ENCODE measurements at regions not wholly inside any gene's neighbourhood (a gene's known extent, or its start where the extent isn't known, plus 50 kb on each side); places are given as distances from the start of the nearest gene placed in this dataset.
"Not testable (repeated sequence)": the region's sequence is repeated elsewhere in the genome, so short reads cannot be mapped to it uniquely, and the experiment has no call there.

- TF ChIP-seq EZH2phosphoT487 (IDR thresholded peaks at IDR 0.05; ENCODE audit: borderline replicate concordance, low read depth, low read length) (no peak), CTCF (conservative IDR thresholded peaks at IDR 0.05; ENCODE audit: low read length) (no peak)
- ChIA-PET POLR2A (no interaction called here), CTCF (ENCODE audit: unreplicated experiment) (no interaction called here)
- no peak overlapping the region for H2AFZ ChIP-seq (ENCODE audit: low read length)
- no peak overlapping the region for H3K4me2 ChIP-seq (ENCODE audit: low read length)
- H3K79me2 ChIP-seq (ENCODE audit: insufficient read depth, low read depth, low read length): no peaks in the 10 kb centered on the region
- no peaks in the 10 kb centered on the region for H3K9me3 ChIP-seq (ENCODE audit: low read length)
- no peak overlapping the region for H3K27ac ChIP-seq (ENCODE audit: low read depth, low read length, poor library complexity, severe bottlenecking)
- no peak overlapping the region for H3K4me3 ChIP-seq (ENCODE audit: low read depth, low read length, poor library complexity, severe bottlenecking)
- H3K4me1 ChIP-seq (ENCODE audit: insufficient read depth, low read length, poor library complexity, severe bottlenecking): no peaks in the 10 kb centered on the region
- no TSS peak for BruUV-seq (replicated peaks)
- DNase-seq (ENCODE audit: low spot score): no peak
- intact Hi-C loops (cut with micrococcal nuclease; ENCODE audit: unreplicated experiment): no loop called here
- H4K20me1 ChIP-seq (ENCODE audit: insufficient read depth, low read length): no peaks in the 10 kb centered on the region
- H3K9me2 ChIP-seq (ENCODE audit: insufficient read depth, low read length): no peaks in the 10 kb centered on the region
- H3K36me3 ChIP-seq (ENCODE audit: insufficient read depth, low read length): no peaks in the 10 kb centered on the region
These were observed 319.2 kb upstream of the API5 start for GRCh38 chr11:42992594-42992993.

- Histone ChIP-seq H3K9me3 (ENCODE audit: low read length) (no peaks in the 10 kb centered on the region), H3K27ac (ENCODE audit: low read depth, low read length, poor library complexity, severe bottlenecking) (no peak overlapping the region), H3K4me2 (ENCODE audit: low read length) (no peak overlapping the region), H3K9me2 (ENCODE audit: insufficient read depth, low read length) (no peaks in the 10 kb centered on the region), H3K4me1 (ENCODE audit: insufficient read depth, low read length, poor library complexity, severe bottlenecking) (no peaks in the 10 kb centered on the region), H3K4me3 (ENCODE audit: low read depth, low read length, poor library complexity, severe bottlenecking) (no peak overlapping the region), H3K36me3 (ENCODE audit: insufficient read depth, low read length) (no peaks in the 10 kb centered on the region), H2AFZ (ENCODE audit: low read length) (no peak overlapping the region), H3K79me2 (ENCODE audit: insufficient read depth, low read depth, low read length) (no peaks in the 10 kb centered on the region), H4K20me1 (ENCODE audit: insufficient read depth, low read length) (no peaks in the 10 kb centered on the region)
- intact Hi-C loops (cut with micrococcal nuclease; ENCODE audit: unreplicated experiment): no loop called here
- ChIA-PET CTCF (ENCODE audit: unreplicated experiment) (no interaction called here), POLR2A (interaction anchor here (0.5 kb wide), 1 partner anchor 143 kb away, joined by 5 read pairs; no protein-coding TSS in a partner anchor)
- no peak for DNase-seq (ENCODE audit: low spot score)
- no TSS peak for BruUV-seq (replicated peaks)
- TF ChIP-seq CTCF (conservative IDR thresholded peaks at IDR 0.05; ENCODE audit: low read length): no peak
- TF ChIP-seq EZH2phosphoT487 (IDR thresholded peaks at IDR 0.05; ENCODE audit: borderline replicate concordance, low read depth, low read length): no peak
These were observed 315.1 kb upstream of the API5 start for GRCh38 chr11:42996421-42997307.

GRCh38 chr11:43004879-43005278, 306.9 kb upstream of the API5 start:
- intact Hi-C loops (cut with micrococcal nuclease; ENCODE audit: unreplicated experiment); POLR2A ChIA-PET; BruUV-seq (replicated peaks); H3K27ac ChIP-seq (ENCODE audit: low read depth, low read length, poor library complexity, severe bottlenecking); CTCF ChIA-PET (ENCODE audit: unreplicated experiment); H3K4me2 ChIP-seq (ENCODE audit: low read length); H3K4me3 ChIP-seq (ENCODE audit: low read depth, low read length, poor library complexity, severe bottlenecking); H3K4me1 ChIP-seq (ENCODE audit: insufficient read depth, low read length, poor library complexity, severe bottlenecking); H4K20me1 ChIP-seq (ENCODE audit: insufficient read depth, low read length); H3K36me3 ChIP-seq (ENCODE audit: insufficient read depth, low read length); DNase-seq (ENCODE audit: low spot score); H3K9me2 ChIP-seq (ENCODE audit: insufficient read depth, low read length); H3K79me2 ChIP-seq (ENCODE audit: insufficient read depth, low read depth, low read length); H2AFZ ChIP-seq (ENCODE audit: low read length): not testable (repeated sequence)
- peaks cover 14% of the 10 kb centered on the region; the same call in 1 of the 2 replicates for H3K9me3 ChIP-seq (ENCODE audit: low read length)

Measured in OCI-LY7 (cell line).